Upper lobe of left lung (tissue), 4 donors: ENCODE measurements at regions not wholly inside any gene's neighbourhood (a gene's known extent, or its start where the extent isn't known, plus 50 kb on each side); places are given as distances from the start of the nearest gene placed in this dataset.

Source experiments
- CTCF ChIP-seq, 6 experiments: fragments of 450-650 bp in 4 of 6; fragments of 200-600 bp in 2 of 6; sonication (generic) in 2 of 6; IDR thresholded peaks; one replicate each; pipeline ENCODE4 v1.5.1; 2016 to 2019; ENCODE audit warnings: antibody characterized with exemption in 6 of 6
- EP300 ChIP-seq, 4 donors: sonication (generic); formaldehyde crosslinking; IDR thresholded peaks; one replicate each; pipeline ENCODE4 v1.5.1; 2017; ENCODE audit warnings: antibody characterized with exemption in 4 of 4, control low read depth in 2 of 4
- POLR2A ChIP-seq, 4 donors: fragments of 450-650 bp; IDR thresholded peaks; one replicate each; pipeline ENCODE4 v1.5.1; 2016 to 2017; ENCODE audit warnings: antibody characterized with exemption in 4 of 4, mild to moderate bottlenecking in 2 of 4

- TF ChIP-seq CTCF (IDR thresholded peaks at IDR 0.05) (no peak), POLR2A (IDR thresholded peaks at IDR 0.05) (no peak), EP300 (IDR thresholded peaks at IDR 0.05) (no peak)
Observed at GRCh38 chr15:96223939-96224338, 106.6 kb upstream of the NR2F2 start.
